ENCODE measurements at regions not wholly inside any gene's neighbourhood (a gene's known extent, or its start where the extent isn't known, plus 50 kb on each side); places are given as distances from the start of the nearest gene placed in this dataset.

DNA sequence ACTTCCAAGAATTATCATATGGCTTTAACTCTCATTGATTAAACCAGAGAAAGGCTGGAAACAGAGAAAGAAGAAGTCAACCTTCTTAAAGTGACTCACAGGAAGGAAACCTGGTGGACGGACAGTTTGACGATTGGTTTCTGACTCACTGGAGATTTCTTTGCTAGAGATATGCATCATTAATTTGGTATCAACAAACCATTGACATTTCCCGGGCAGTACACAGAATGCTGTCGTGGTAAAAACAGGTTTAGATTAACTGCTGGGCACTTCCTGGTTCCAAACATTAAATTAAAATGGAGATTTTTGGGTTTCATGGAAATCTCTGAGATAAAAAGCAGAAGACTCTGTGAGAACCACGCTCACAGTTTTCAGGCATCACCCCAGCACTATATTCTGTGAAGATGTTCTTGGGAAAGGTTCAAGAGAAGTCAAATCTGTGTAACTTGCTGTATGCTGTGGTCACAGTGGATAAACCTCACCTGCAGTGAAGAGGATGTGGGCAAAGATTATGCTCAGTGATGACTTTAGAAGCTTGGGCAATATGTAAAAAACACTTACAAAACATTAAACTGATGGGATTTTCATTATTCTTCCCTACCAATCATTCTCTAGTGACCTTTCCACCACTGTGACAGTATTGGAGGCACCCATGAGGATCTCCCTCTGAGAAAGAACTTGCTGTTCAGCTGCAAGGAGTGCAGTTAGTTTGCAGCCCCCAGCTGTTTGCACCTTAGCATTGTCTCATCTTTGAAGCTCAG lies 61.1 kb upstream of the CD44 start:
- DNase-seq, result peak; percentile 53
- Histone ChIP-seq H3K9me3 (replicated peaks; ENCODE audit: insufficient read depth, low read length) (no peaks in the 10 kb centered on the region), H3K79me2 (ENCODE audit: low read length) (no peaks in the 10 kb centered on the region), H3K9me2 (replicated peaks; ENCODE audit: insufficient read depth, low read length) (no peaks in the 10 kb centered on the region), H3K36me3 (replicated peaks; ENCODE audit: insufficient read depth, low read length) (no peaks in the 10 kb centered on the region), H4K20me1 (ENCODE audit: insufficient read depth, low read length) (no peaks in the 10 kb centered on the region), H3K27ac (ENCODE audit: low read length) (peak overlapping the region; percentile 30; the same call in 1 of the 2 replicates), H3F3A (ENCODE audit: insufficient read depth, low read length) (no peaks in the 10 kb centered on the region; the same call in 1 of the 2 replicates), H3K4me3 (ENCODE audit: low read length) (no peak overlapping the region), H3K27me3 (replicated peaks; ENCODE audit: insufficient read depth, low read length) (no peaks in the 10 kb centered on the region), H2AFZ (ENCODE audit: low read length) (0 out of 2 replicates have a peak overlapping the region, but pooled peaks have one; percentile 12), H3K9ac (ENCODE audit: low read length) (no peak overlapping the region), H3K4me1 (ENCODE audit: low read length) (peaks cover 23% of the 10 kb centered on the region), H3K4me2 (ENCODE audit: low read depth, low read length) (peak overlapping the region; percentile 12; the same call in 1 of the 2 replicates)
- no peak for TF ChIP-seq EZH2 (optimal IDR thresholded peaks at IDR 0.05; ENCODE audit: low read depth, low read length)
- no peak for TF ChIP-seq CTCF (IDR thresholded peaks at IDR 0.05; ENCODE audit: low read length)
- no peak for TF ChIP-seq EZH2phosphoT487 (IDR thresholded peaks at IDR 0.05; ENCODE audit: low read length)

- Histone ChIP-seq H3F3A (ENCODE audit: insufficient read depth, low read length) (no peaks in the 10 kb centered on the region; the same call in 1 of the 2 replicates), H4K20me1 (ENCODE audit: insufficient read depth, low read length) (no peaks in the 10 kb centered on the region), H3K79me2 (ENCODE audit: low read length) (no peaks in the 10 kb centered on the region), H3K4me1 (ENCODE audit: low read length) (peaks cover 28% of the 10 kb centered on the region), H3K4me2 (ENCODE audit: low read depth, low read length) (no peak overlapping the region), H3K9me2 (replicated peaks; ENCODE audit: insufficient read depth, low read length) (no peaks in the 10 kb centered on the region), H3K36me3 (replicated peaks; ENCODE audit: insufficient read depth, low read length) (no peaks in the 10 kb centered on the region), H3K4me3 (ENCODE audit: low read length) (no peak overlapping the region), H3K27ac (ENCODE audit: low read length) (peak overlapping the region; percentile 30; the same call in 1 of the 2 replicates), H3K27me3 (replicated peaks; ENCODE audit: insufficient read depth, low read length) (no peaks in the 10 kb centered on the region), H3K9ac (ENCODE audit: low read length) (no peak overlapping the region), H2AFZ (ENCODE audit: low read length) (no peak overlapping the region), H3K9me3 (replicated peaks; ENCODE audit: insufficient read depth, low read length) (no peaks in the 10 kb centered on the region)
- no peak for TF ChIP-seq CTCF (IDR thresholded peaks at IDR 0.05; ENCODE audit: low read length)
- no peak for TF ChIP-seq EZH2phosphoT487 (IDR thresholded peaks at IDR 0.05; ENCODE audit: low read length)
- TF ChIP-seq EZH2 (optimal IDR thresholded peaks at IDR 0.05; ENCODE audit: low read depth, low read length), result no peak
- DNase-seq, result no peak
Observed at GRCh38 chr11:35078470-35078735, 60.6 kb upstream of the CD44 start.

GRCh38 chr11:35079611-35080010 lies 59.4 kb upstream of the CD44 start:
- Histone ChIP-seq H3K4me2 (ENCODE audit: low read depth, low read length) (no peak overlapping the region), H3K27ac (ENCODE audit: low read length) (no peak overlapping the region), H3F3A (ENCODE audit: insufficient read depth, low read length) (no peaks in the 10 kb centered on the region; the same call in 1 of the 2 replicates), H3K9me3 (replicated peaks; ENCODE audit: insufficient read depth, low read length) (no peaks in the 10 kb centered on the region), H3K79me2 (ENCODE audit: low read length) (no peaks in the 10 kb centered on the region), H3K4me1 (ENCODE audit: low read length) (peaks cover 40% of the 10 kb centered on the region), H3K9me2 (replicated peaks; ENCODE audit: insufficient read depth, low read length) (no peaks in the 10 kb centered on the region), H2AFZ (ENCODE audit: low read length) (no peak overlapping the region), H3K36me3 (replicated peaks; ENCODE audit: insufficient read depth, low read length) (no peaks in the 10 kb centered on the region), H3K27me3 (replicated peaks; ENCODE audit: insufficient read depth, low read length) (no peaks in the 10 kb centered on the region), H4K20me1 (ENCODE audit: insufficient read depth, low read length) (no peaks in the 10 kb centered on the region), H3K9ac (ENCODE audit: low read length) (no peak overlapping the region), H3K4me3 (ENCODE audit: low read length) (no peak overlapping the region)
- TF ChIP-seq EZH2 (optimal IDR thresholded peaks at IDR 0.05; ENCODE audit: low read depth, low read length) (no peak), EZH2phosphoT487 (IDR thresholded peaks at IDR 0.05; ENCODE audit: low read length) (no peak), CTCF (IDR thresholded peaks at IDR 0.05; ENCODE audit: low read length) (no peak)
- DNase-seq, result no peak
